GM12891 (cell line): ENCODE measurements at regions not wholly inside any gene's neighbourhood (a gene's known extent, or its start where the extent isn't known, plus 50 kb on each side); places are given as distances from the start of the nearest gene placed in this dataset.

ENCODE experiments used
- PAX5 ChIP-seq: IDR thresholded peaks from 2 replicates; pipeline ENCODE4 v1.6.1; 2011; ENCODE audit warnings: low read length, moderate library complexity, mild to moderate bottlenecking; ENCODE audit not compliant: insufficient read depth, severe bottlenecking
- POLR2A ChIP-seq: IDR thresholded peaks from 2 replicates; pipeline ENCODE4 v1.6.1; 2011; ENCODE audit warnings: low read depth, low read length, control low read depth
- POLR2AphosphoS5 ChIP-seq: IDR thresholded peaks from 2 replicates; pipeline ENCODE4 v1.6.1; 2011; ENCODE audit warnings: low read depth, low read length, control low read depth
- SPI1 ChIP-seq: IDR thresholded peaks from 2 replicates; pipeline ENCODE4 v1.6.1; 2011; ENCODE audit warnings: low read depth, low read length, control low read depth
- TAF1 ChIP-seq: IDR thresholded peaks from 2 replicates; pipeline ENCODE4 v1.6.1; 2011; ENCODE audit warnings: low read depth, low read length, control low read depth

DNA sequence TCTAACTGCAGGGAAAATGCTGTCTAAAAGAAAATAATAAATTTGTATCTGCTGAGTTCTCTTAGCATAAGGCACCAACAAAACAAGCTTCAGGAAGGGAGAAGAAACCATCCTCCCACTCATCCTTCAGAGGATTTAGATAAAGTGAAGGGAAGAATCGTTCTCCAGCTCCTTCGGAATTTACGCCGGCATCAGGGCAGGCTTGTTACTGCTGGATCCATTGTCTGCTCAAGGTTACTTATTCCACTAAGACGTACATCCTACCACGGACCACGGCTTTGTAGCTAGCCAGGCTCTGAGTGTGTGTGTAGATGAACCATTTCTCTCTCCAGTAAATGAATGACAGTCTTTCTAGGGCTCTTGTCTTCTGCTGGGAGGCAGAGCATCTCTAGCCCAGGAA is 60.4 kb downstream of the HAND2 start:
- TF ChIP-seq POLR2AphosphoS5 (no peak), POLR2A (no peak), TAF1 (no peak), SPI1 (no peak), PAX5 (no peak)
